Omental fat pad (tissue), 3 donors: ENCODE measurements at regions not wholly inside any gene's neighbourhood (a gene's known extent, or its start where the extent isn't known, plus 50 kb on each side); places are given as distances from the start of the nearest gene placed in this dataset.

ENCODE experiments used
- ATAC-seq: fragments of 150-250 bp; one replicate; pipeline ENCODE4 v1.9.1; 2016; ENCODE audit warnings: mild to moderate bottlenecking, moderate library complexity; ENCODE audit not compliant: low FRiP score
- DNase-seq: peaks from one replicate; pipeline ENCODE4 v3.0.0-alpha.2; 2019; ENCODE audit warnings: low spot score
- TF ChIP-seq, protein P1 (sequence below), 3 donors: fragments of 450-650 bp; IDR thresholded peaks; one replicate each; pipeline ENCODE4 v1.5.1; 2016 to 2017; ENCODE audit warnings: antibody characterized with exemption in 3 of 3, mild to moderate bottlenecking in 3 of 3, moderate library complexity in 2 of 3

DNA sequence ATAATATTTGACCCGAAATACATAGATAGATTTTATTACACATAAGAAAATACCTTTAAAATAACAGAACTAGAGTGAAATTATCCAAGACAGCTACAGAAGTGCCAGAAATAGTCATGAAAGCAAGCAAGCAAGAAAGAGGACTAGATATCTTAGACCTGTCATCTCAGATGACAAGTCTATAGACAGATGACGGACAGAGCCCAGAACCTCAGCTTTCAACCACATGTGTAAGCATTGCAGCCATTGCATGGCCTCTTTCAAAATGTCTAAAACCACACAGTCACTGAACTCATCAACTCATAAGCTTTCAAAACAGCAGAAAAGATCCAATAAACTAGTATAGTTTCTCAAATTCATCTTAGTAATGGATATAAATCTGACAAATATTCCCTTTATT lies 59.8 kb upstream of the FHIT start:
- TF ChIP-seq, protein P1, sequence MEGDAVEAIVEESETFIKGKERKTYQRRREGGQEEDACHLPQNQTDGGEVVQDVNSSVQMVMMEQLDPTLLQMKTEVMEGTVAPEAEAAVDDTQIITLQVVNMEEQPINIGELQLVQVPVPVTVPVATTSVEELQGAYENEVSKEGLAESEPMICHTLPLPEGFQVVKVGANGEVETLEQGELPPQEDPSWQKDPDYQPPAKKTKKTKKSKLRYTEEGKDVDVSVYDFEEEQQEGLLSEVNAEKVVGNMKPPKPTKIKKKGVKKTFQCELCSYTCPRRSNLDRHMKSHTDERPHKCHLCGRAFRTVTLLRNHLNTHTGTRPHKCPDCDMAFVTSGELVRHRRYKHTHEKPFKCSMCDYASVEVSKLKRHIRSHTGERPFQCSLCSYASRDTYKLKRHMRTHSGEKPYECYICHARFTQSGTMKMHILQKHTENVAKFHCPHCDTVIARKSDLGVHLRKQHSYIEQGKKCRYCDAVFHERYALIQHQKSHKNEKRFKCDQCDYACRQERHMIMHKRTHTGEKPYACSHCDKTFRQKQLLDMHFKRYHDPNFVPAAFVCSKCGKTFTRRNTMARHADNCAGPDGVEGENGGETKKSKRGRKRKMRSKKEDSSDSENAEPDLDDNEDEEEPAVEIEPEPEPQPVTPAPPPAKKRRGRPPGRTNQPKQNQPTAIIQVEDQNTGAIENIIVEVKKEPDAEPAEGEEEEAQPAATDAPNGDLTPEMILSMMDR (IDR thresholded peaks at IDR 0.05): no peak
- no peak for ATAC-seq
- DNase-seq: no peak

GRCh38 chr3:61315871-61316270 lies 64.6 kb upstream of the FHIT start:
- no peak for ATAC-seq
- DNase-seq: no peak
- TF ChIP-seq, protein P1 (IDR thresholded peaks at IDR 0.05): no peak

- TF ChIP-seq, protein P1 (IDR thresholded peaks at IDR 0.05): no peak
- no peak for ATAC-seq
Observed at GRCh38 chr3:61323094-61323493, 71.8 kb upstream of the FHIT start.

GRCh38 chr3:61331929-61332552 lies 80.8 kb upstream of the FHIT start:
- DNase-seq (no peak), ATAC-seq (no peak)
- TF ChIP-seq, protein P1 (IDR thresholded peaks at IDR 0.05): no peak

More at GRCh38 chr3:61323094-61323493, 71.8 kb upstream of the FHIT start:
- DNase-seq: no peak

- TF ChIP-seq, protein P1 (IDR thresholded peaks at IDR 0.05): no peak
- DNase-seq: no peak
- ATAC-seq: no peak
Observed at GRCh38 chr3:61333192-61333961, 82.1 kb upstream of the FHIT start.

GRCh38 chr3:61334783-61335182 lies 83.5 kb upstream of the FHIT start:
- TF ChIP-seq, protein P1 (IDR thresholded peaks at IDR 0.05): no peak
- ATAC-seq (no peak), DNase-seq (no peak)
